IMR-90 (cell line): ENCODE measurements at regions not wholly inside any gene's neighbourhood (a gene's known extent, or its start where the extent isn't known, plus 50 kb on each side); places are given as distances from the start of the nearest gene placed in this dataset.

Source experiments
- ATAC-seq: fragments of 200-7000 bp; cut with Tn5 transposase; 2 replicates; pipeline ENCODE4 v1.9.1; 2020; ENCODE audit warnings: low read depth, mild to moderate bottlenecking, moderate library complexity
- BruUV-seq: library from RNA; stranded (reverse); fragments of 400-500 nt; replicated peaks from 2 replicates; lab custom pipeline; 2021; lab: Mats Ljungman, UMichigan
- CTCF ChIA-PET: fragments of 300-600 bp; formaldehyde crosslinking; extraction: SDS; loops from one replicate; lab custom pipeline; 2021; ENCODE audit warnings: antibody characterized with exemption; lab: Yijun Ruan, JAX
- POLR2A ChIA-PET: fragments of 300-600 bp; sonication (Branson Sonifier 250); formaldehyde crosslinking; loops from one replicate; lab custom pipeline; 2022; ENCODE audit warnings: antibody characterized with exemption; ENCODE audit not compliant: unreplicated experiment; lab: Charles Lee
- DNase-seq: peaks from one replicate; pipeline ENCODE4 v3.0.0; 2013
- H2AFZ ChIP-seq: replicated peaks from 2 replicates; pipeline ENCODE3; 2013; ENCODE audit warnings: low read length, mild to moderate bottlenecking; ENCODE audit not compliant: poor library complexity
- H2AK5ac ChIP-seq: 2 replicates; pipeline ENCODE4 v1.6.1; 2013; ENCODE audit warnings: low read depth, low read length, inconsistent platforms
- H2AK9ac ChIP-seq: replicated peaks from 2 replicates; pipeline ENCODE3; 2013; ENCODE audit warnings: mild to moderate bottlenecking, low read depth, low read length, moderate library complexity; ENCODE audit not compliant: poor library complexity
- H2BK120ac ChIP-seq: 2 replicates; pipeline ENCODE4 v1.6.1; 2013; ENCODE audit warnings: low read depth, low read length, inconsistent platforms
- H2BK15ac ChIP-seq: 3 replicates; pipeline ENCODE4 v1.6.1; 2013; ENCODE audit warnings: low read depth, low read length, inconsistent platforms
- H2BK20ac ChIP-seq: 2 replicates; pipeline ENCODE4 v1.6.1; 2013; ENCODE audit warnings: low read depth, mild to moderate bottlenecking, inconsistent platforms, low read length, moderate library complexity
- H2BK5ac ChIP-seq: 2 replicates; pipeline ENCODE4 v1.6.1; 2013; ENCODE audit warnings: mild to moderate bottlenecking, low read depth, low read length, inconsistent platforms; ENCODE audit not compliant: poor library complexity, severe bottlenecking
- H3K14ac ChIP-seq: replicated peaks from 2 replicates; pipeline ENCODE4 v1.6.1; 2013; ENCODE audit warnings: low read depth, low read length, inconsistent platforms
- H3K18ac ChIP-seq: 2 replicates; pipeline ENCODE4 v1.6.1; 2013; ENCODE audit warnings: low read depth, low read length, control low read depth
- H3K23ac ChIP-seq: 2 replicates; pipeline ENCODE4 v1.6.1; 2013; ENCODE audit warnings: low read depth, low read length, inconsistent platforms
- H3K27ac ChIP-seq: 2 replicates; pipeline ENCODE4 v1.5.1; 2013; ENCODE audit warnings: mild to moderate bottlenecking, control low read depth, low read length; ENCODE audit not compliant: insufficient read depth
- H3K27me3 ChIP-seq: 2 replicates; pipeline ENCODE4 v1.6.1; 2013; ENCODE audit warnings: low read length; ENCODE audit not compliant: control insufficient read depth, insufficient read depth
- H3K36me3 ChIP-seq: 2 replicates; pipeline ENCODE4 v1.6.1; 2013; ENCODE audit warnings: low read length, mixed read lengths; ENCODE audit not compliant: control insufficient read depth, insufficient read depth
- H3K4ac ChIP-seq: 2 replicates; pipeline ENCODE4 v1.6.1; 2013; ENCODE audit warnings: low read depth, low read length, inconsistent platforms
- H3K4me1 ChIP-seq: 2 replicates; pipeline ENCODE4 v1.6.1; 2013; ENCODE audit warnings: low read length, mixed read lengths; ENCODE audit not compliant: control insufficient read depth, insufficient read depth
- H3K4me2 ChIP-seq: 2 replicates; pipeline ENCODE4 v1.6.1; 2013; ENCODE audit warnings: low read depth, mild to moderate bottlenecking, control low read depth, low read length, moderate library complexity
- H3K4me3 ChIP-seq: 2 replicates; pipeline ENCODE4 v1.5.1; 2013; ENCODE audit warnings: low read depth, mild to moderate bottlenecking, control low read depth, low read length, moderate library complexity; ENCODE audit not compliant: insufficient read depth
- H3K56ac ChIP-seq: 2 replicates; pipeline ENCODE4 v1.6.1; 2013; ENCODE audit warnings: low read length, inconsistent platforms; ENCODE audit not compliant: insufficient read depth; ENCODE audit errors: extremely low read depth
- H3K79me1 ChIP-seq, 2 experiments: 2 replicates each; pipeline ENCODE4 v1.6.1; 2013; ENCODE audit warnings: low read length in 2 of 2, inconsistent platforms in 1 of 2, low read depth in 1 of 2
- H3K9ac ChIP-seq: 2 replicates; pipeline ENCODE4 v1.6.1; 2013; ENCODE audit warnings: low read depth, low read length, control low read depth
- H3K9me1 ChIP-seq: 2 replicates; pipeline ENCODE4 v1.6.1; 2013; ENCODE audit warnings: low read length, inconsistent platforms; ENCODE audit not compliant: insufficient read depth
- H3K9me3 ChIP-seq: 2 replicates; pipeline ENCODE4 v1.6.1; 2013; ENCODE audit warnings: low read length; ENCODE audit not compliant: control insufficient read depth, insufficient read depth
- H4K20me1 ChIP-seq: 2 replicates; pipeline ENCODE4 v1.6.1; 2013; ENCODE audit warnings: low read length, inconsistent platforms; ENCODE audit not compliant: insufficient read depth
- H4K5ac ChIP-seq: 2 replicates; pipeline ENCODE4 v1.6.1; 2013; ENCODE audit warnings: mild to moderate bottlenecking, low read depth, low read length, control low read depth
- H4K8ac ChIP-seq, 2 experiments: 2 replicates each; pipeline ENCODE4 v1.6.1; 2013; ENCODE audit warnings: low read depth in 2 of 2, low read length in 2 of 2, control low read depth in 1 of 2, inconsistent platforms in 1 of 2
- H4K91ac ChIP-seq: 2 replicates; pipeline ENCODE4 v1.6.1; 2013; ENCODE audit warnings: low read depth, low read length, inconsistent platforms; ENCODE audit not compliant: insufficient read depth
- MAZ ChIP-seq: IDR thresholded peaks from 2 replicates; pipeline ENCODE4 v1.6.1; 2012; ENCODE audit warnings: low read depth, mild to moderate bottlenecking, low read length, improper control_type of control experiment, moderate library complexity, borderline replicate concordance
- SMC3 ChIP-seq: fragments of 150-350 bp; IDR thresholded peaks from 2 replicates; pipeline ENCODE4 v1.6.1; 2016; ENCODE audit warnings: low read depth, mild to moderate bottlenecking, antibody characterized with exemption, low read length, moderate library complexity
- USF2 ChIP-seq: fragments of 150-350 bp; IDR thresholded peaks from 2 replicates; pipeline ENCODE4 v1.6.1; 2017; ENCODE audit warnings: mild to moderate bottlenecking, antibody characterized with exemption, low read length, low read depth
- WGBS, 2 experiments: methylation state at CpG; one replicate each; pipeline versions ENCODE4 v1.1.5 to v1.1.7; 2013; ENCODE audit warnings: missing lambda C conversion rate in 2 of 2; ENCODE audit not compliant: insufficient read length in 1 of 2; ENCODE audit errors: extremely low coverage in 2 of 2; 5-methylcytosine and 5-hydroxymethylcytosine counted together
- dilution Hi-C: fragments of 300-500 bp; cut with HindIII; formaldehyde crosslinking; loops from one replicate; pipeline ENCODE4 v1.14.3; 2018; ENCODE audit warnings: low sequenced_read_pairs; ENCODE audit not compliant: unreplicated experiment
- in situ Hi-C: fragments of 300-500 bp; cut with MboI; formaldehyde crosslinking; loops from 3 replicates; pipeline ENCODE4 v1.14.3; 2019; ENCODE audit warnings: low sequenced_read_pairs, inconsistent platforms, mixed read lengths
- intact Hi-C: fragments of 100-400 bp; cut with micrococcal nuclease; formaldehyde crosslinking; loops from 2 replicates; pipeline ENCODE4 v1.10.0; 2022
- TF ChIP-seq, protein P1 (sequence below): conservative IDR thresholded peaks from 2 replicates; pipeline ENCODE4 v1.5.1; 2012; ENCODE audit warnings: mild to moderate bottlenecking, low read depth, low read length, improper control_type of control experiment

DNA sequence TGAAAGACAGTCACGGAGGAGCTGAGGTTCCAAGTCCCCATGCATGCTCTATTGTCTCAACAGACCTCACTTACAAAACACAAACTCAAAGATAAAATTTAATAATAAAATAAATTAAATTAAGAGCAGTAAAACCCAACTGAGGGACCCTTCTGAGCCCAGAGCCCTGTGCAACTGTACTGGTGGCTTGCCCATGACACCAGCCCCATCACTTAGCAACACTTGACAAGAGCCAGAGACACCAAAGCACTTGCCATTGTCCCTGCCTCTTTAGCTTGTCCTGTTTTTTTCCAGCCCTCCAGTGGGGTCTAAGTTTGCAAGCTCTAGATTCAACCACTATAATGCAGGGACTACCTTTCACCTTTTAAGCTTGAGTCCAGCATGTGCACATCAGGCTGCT, 117.9 kb downstream of the JCAD start:
- Histone ChIP-seq H3K18ac (no peak overlapping the region), H2BK20ac (no peak overlapping the region), H3K4me3 (no peak overlapping the region), H3K27me3 (peaks cover 10% of the 10 kb centered on the region), H4K5ac (no peak overlapping the region), H3K56ac (no peak overlapping the region), H3K36me3 (no peaks in the 10 kb centered on the region), H3K9ac (no peak overlapping the region), H3K4me2 (no peak overlapping the region), H3K27ac (no peak overlapping the region), H2BK5ac (no peak overlapping the region), H4K91ac (no peak overlapping the region), H2BK15ac (no peak overlapping the region), H2AK5ac (no peak overlapping the region), H2BK120ac (no peak overlapping the region), H2AK9ac (no peak overlapping the region), H2AFZ (no peak overlapping the region), H4K20me1 (no peaks in the 10 kb centered on the region), H3K4ac (no peak overlapping the region), H4K8ac (no peak overlapping the region), H3K23ac (no peak overlapping the region), H3K4me1 (no peaks in the 10 kb centered on the region), H3K9me1 (no peaks in the 10 kb centered on the region), H3K9me3 (peaks cover 3% of the 10 kb centered on the region; the same call in 1 of the 2 replicates), H3K79me1 (no peaks in the 10 kb centered on the region), H3K14ac (no peak overlapping the region)
- no CpG with 5 or more reads among the region's 1 CpG for WGBS, 2 experiments
- ChIA-PET CTCF (no interaction called here), POLR2A (no interaction called here)
- dilution Hi-C loops (no loop called here), in situ Hi-C loops (no loop called here), intact Hi-C loops (no loop called here)
- DNase-seq (no peak), ATAC-seq (no peak)
- no peak for TF ChIP-seq MAZ
- TF ChIP-seq, protein P1, sequence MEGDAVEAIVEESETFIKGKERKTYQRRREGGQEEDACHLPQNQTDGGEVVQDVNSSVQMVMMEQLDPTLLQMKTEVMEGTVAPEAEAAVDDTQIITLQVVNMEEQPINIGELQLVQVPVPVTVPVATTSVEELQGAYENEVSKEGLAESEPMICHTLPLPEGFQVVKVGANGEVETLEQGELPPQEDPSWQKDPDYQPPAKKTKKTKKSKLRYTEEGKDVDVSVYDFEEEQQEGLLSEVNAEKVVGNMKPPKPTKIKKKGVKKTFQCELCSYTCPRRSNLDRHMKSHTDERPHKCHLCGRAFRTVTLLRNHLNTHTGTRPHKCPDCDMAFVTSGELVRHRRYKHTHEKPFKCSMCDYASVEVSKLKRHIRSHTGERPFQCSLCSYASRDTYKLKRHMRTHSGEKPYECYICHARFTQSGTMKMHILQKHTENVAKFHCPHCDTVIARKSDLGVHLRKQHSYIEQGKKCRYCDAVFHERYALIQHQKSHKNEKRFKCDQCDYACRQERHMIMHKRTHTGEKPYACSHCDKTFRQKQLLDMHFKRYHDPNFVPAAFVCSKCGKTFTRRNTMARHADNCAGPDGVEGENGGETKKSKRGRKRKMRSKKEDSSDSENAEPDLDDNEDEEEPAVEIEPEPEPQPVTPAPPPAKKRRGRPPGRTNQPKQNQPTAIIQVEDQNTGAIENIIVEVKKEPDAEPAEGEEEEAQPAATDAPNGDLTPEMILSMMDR = no peak
- no peak for TF ChIP-seq SMC3
- no peak for TF ChIP-seq USF2
- BruUV-seq = no TSS peak
